ENCODE measurements at regions not wholly inside any gene's neighbourhood (a gene's known extent, or its start where the extent isn't known, plus 50 kb on each side); places are given as distances from the start of the nearest gene placed in this dataset.
A peak's percentile ranks its signal among the peaks of the same experiment; 100 is the strongest.
"Not testable (repeated sequence)": the region's sequence is repeated elsewhere in the genome, so short reads cannot be mapped to it uniquely, and the experiment has no call there.

DNA sequence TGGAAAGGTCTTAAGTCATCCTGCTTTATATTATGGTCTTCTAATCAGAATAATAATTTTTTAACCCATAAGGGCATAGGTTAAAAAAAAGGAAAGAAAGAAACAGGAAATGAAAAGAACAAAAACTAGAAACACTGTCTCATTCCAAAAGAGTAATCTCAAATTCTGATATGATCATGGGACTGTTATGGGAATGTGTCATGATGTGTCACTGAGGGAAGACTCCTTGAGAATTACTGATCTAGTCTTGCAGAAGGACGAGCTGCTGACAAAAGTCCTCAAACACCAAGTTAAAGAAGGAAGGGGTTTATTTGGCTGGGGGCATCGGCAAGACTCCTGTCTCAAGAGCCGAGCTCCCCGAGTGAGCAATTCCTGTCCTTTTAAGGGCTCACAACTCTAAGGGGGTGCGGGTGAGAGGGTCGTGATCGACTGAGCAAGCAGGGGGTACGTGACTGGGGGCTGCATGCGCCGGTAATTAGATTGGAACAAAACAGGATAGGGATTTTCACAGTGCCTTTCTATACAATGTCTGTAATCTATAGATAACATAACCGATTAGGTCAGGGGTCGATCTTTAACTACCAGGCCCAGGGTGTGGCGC lies 108.3 kb upstream of the FOXN2 start:
- Histone ChIP-seq H3K4me1 (ENCODE audit: insufficient read depth) (peaks cover 40% of the 10 kb centered on the region), H2AFZ (0 out of 2 replicates have a peak overlapping the region, but pooled peaks have one; percentile 40), H3K4me2 (0 out of 2 replicates have a peak overlapping the region, but pooled peaks have one; percentile 65), H3K9me2 (ENCODE audit: insufficient read depth) (peaks cover 12% of the 10 kb centered on the region; the same call in 1 of the 2 replicates)
- H3K27me3 Mint-ChIP-seq (ENCODE audit: insufficient read depth, low read depth, poor library complexity); H3K36me3 ChIP-seq (ENCODE audit: insufficient read depth); H3K4me3 Mint-ChIP-seq; H3K27me3 ChIP-seq (ENCODE audit: insufficient read depth); H4K20me1 ChIP-seq (replicated peaks; ENCODE audit: insufficient read depth); H3K4me3 ChIP-seq; H3F3A ChIP-seq (replicated peaks; ENCODE audit: low read depth); H3K36me3 Mint-ChIP-seq (ENCODE audit: low read depth); H3K9me3 Mint-ChIP-seq; ATAC-seq; H3K79me2 ChIP-seq (replicated peaks; ENCODE audit: insufficient read depth); H3K27ac ChIP-seq (ENCODE audit: low read depth); DNase-seq (ENCODE audit: low spot score): not testable (repeated sequence)
- Mint-ChIP-seq H3K4me1 (peaks cover 42% of the 10 kb centered on the region), H3K27ac (peak overlapping the region; percentile 92)
- TF ChIP-seq, protein P1, sequence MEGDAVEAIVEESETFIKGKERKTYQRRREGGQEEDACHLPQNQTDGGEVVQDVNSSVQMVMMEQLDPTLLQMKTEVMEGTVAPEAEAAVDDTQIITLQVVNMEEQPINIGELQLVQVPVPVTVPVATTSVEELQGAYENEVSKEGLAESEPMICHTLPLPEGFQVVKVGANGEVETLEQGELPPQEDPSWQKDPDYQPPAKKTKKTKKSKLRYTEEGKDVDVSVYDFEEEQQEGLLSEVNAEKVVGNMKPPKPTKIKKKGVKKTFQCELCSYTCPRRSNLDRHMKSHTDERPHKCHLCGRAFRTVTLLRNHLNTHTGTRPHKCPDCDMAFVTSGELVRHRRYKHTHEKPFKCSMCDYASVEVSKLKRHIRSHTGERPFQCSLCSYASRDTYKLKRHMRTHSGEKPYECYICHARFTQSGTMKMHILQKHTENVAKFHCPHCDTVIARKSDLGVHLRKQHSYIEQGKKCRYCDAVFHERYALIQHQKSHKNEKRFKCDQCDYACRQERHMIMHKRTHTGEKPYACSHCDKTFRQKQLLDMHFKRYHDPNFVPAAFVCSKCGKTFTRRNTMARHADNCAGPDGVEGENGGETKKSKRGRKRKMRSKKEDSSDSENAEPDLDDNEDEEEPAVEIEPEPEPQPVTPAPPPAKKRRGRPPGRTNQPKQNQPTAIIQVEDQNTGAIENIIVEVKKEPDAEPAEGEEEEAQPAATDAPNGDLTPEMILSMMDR (conservative IDR thresholded peaks at IDR 0.05; ENCODE audit: low read depth in 2 of 2) = peak in 1 of 2 experiments; percentile 30; a peak in 2 of 4 replicates

DNA sequence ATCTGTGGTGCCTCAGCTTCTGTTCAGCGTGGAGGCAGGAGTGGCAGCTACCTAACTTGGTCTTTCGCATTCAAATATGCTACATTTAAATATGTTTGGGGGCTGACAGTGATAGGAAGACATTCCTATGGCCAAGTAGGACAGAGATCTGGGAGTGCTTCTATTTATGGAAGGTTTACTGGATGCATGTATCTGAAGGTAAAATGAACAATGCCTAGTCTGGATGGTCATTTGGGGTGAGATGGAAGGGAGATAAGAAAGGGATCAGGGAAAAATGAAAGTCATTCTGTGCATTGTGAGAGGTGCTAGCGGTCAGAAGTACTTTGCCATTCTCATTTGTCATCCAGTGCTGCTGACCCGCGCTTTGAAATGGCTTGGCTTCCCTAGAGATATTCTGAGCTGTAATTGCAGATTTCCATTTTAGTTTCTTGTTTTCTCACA lies 107.3 kb upstream of the FOXN2 start:
- ATAC-seq (peak; percentile 86), DNase-seq (ENCODE audit: low spot score) (peak; percentile 56)
- H3K27ac Mint-ChIP-seq = peak overlapping the region; percentile 92
- peak overlapping the region; percentile 65 for H3K4me2 ChIP-seq
- no peaks in the 10 kb centered on the region; the same call in 1 of the 3 replicates for H3K36me3 Mint-ChIP-seq (ENCODE audit: low read depth)
- peak overlapping the region; percentile 56 for H3K4me3 Mint-ChIP-seq
- no peaks in the 10 kb centered on the region for H3K36me3 ChIP-seq (ENCODE audit: insufficient read depth)
- peak overlapping the region; percentile 16; the same call in 1 of the 2 replicates for H2AFZ ChIP-seq
- H3K27ac ChIP-seq (ENCODE audit: low read depth) = peak overlapping the region; percentile 13
- H3K27me3 ChIP-seq (ENCODE audit: insufficient read depth) = no peaks in the 10 kb centered on the region
- no peaks in the 10 kb centered on the region for H4K20me1 ChIP-seq (replicated peaks; ENCODE audit: insufficient read depth)
- TF ChIP-seq ZNF331 (CRISPR knock-in tag; IDR thresholded peaks at IDR 0.05; ENCODE audit: low read depth) = no peak
- TF ChIP-seq, protein P2, sequence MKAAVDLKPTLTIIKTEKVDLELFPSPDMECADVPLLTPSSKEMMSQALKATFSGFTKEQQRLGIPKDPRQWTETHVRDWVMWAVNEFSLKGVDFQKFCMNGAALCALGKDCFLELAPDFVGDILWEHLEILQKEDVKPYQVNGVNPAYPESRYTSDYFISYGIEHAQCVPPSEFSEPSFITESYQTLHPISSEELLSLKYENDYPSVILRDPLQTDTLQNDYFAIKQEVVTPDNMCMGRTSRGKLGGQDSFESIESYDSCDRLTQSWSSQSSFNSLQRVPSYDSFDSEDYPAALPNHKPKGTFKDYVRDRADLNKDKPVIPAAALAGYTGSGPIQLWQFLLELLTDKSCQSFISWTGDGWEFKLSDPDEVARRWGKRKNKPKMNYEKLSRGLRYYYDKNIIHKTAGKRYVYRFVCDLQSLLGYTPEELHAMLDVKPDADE (IDR thresholded peaks at IDR 0.05) = no peak
- TF ChIP-seq ZNF462 (CRISPR knock-in tag; IDR thresholded peaks at IDR 0.05) = peak; percentile 50; the same call in 1 of the 2 replicates
- H3F3A ChIP-seq (replicated peaks; ENCODE audit: low read depth) = no peaks in the 10 kb centered on the region
- peaks cover 2% of the 10 kb centered on the region; the same call in 1 of the 3 replicates for H3K9me3 Mint-ChIP-seq
- H3K4me1 Mint-ChIP-seq = peaks cover 36% of the 10 kb centered on the region
- no peaks in the 10 kb centered on the region for H3K79me2 ChIP-seq (replicated peaks; ENCODE audit: insufficient read depth)
- H3K27me3 Mint-ChIP-seq (ENCODE audit: insufficient read depth, low read depth, poor library complexity) = peaks cover 4% of the 10 kb centered on the region
- H3K4me3 ChIP-seq = peak overlapping the region; percentile 42
- peaks cover 35% of the 10 kb centered on the region for H3K4me1 ChIP-seq (ENCODE audit: insufficient read depth)
- peaks cover 15% of the 10 kb centered on the region; the same call in 1 of the 2 replicates for H3K9me2 ChIP-seq (ENCODE audit: insufficient read depth)

All from GM23338 (cell line).